Activated naive CD8-positive, alpha-beta T cell treated with anti-CD3 and anti-CD28 coated beads for 36 hours (primary cell): ENCODE measurements at regions not wholly inside any gene's neighbourhood (a gene's known extent, or its start where the extent isn't known, plus 50 kb on each side); places are given as distances from the start of the nearest gene placed in this dataset.

Experiments
- DNase-seq: peaks from one replicate; pipeline ENCODE4 v3.0.0; 2021
- H3K27ac Mint-ChIP-seq: one replicate; pipeline ENCODE4 v1.8.0; 2022; ENCODE audit warnings: mild to moderate bottlenecking, moderate library complexity, mixed read lengths
- H3K27me3 Mint-ChIP-seq: one replicate; pipeline ENCODE4 v1.8.0; 2022; ENCODE audit warnings: mild to moderate bottlenecking, mixed read lengths
- H3K36me3 Mint-ChIP-seq: one replicate; pipeline ENCODE4 v1.8.0; 2021; ENCODE audit warnings: mild to moderate bottlenecking, mixed read lengths
- H3K4me1 Mint-ChIP-seq: one replicate; pipeline ENCODE4 v1.8.0; 2021; ENCODE audit warnings: mixed read lengths
- H3K4me3 Mint-ChIP-seq: one replicate; pipeline ENCODE4 v1.8.0; 2022; ENCODE audit warnings: mild to moderate bottlenecking, moderate library complexity, mixed read lengths
- H3K9me3 Mint-ChIP-seq: one replicate; pipeline ENCODE4 v1.8.0; 2022; ENCODE audit warnings: mixed read lengths

- no peak for DNase-seq
- no peaks in the 10 kb centered on the region for H3K9me3 Mint-ChIP-seq
- no peaks in the 10 kb centered on the region for H3K36me3 Mint-ChIP-seq
- no peaks in the 10 kb centered on the region for H3K4me1 Mint-ChIP-seq
- H3K4me3 Mint-ChIP-seq = no peak overlapping the region
- H3K27ac Mint-ChIP-seq = no peak overlapping the region
- no peaks in the 10 kb centered on the region for H3K27me3 Mint-ChIP-seq
These were observed 676.0 kb downstream of the SLC16A7 start for GRCh38 chr12:60271816-60272215.

DNA sequence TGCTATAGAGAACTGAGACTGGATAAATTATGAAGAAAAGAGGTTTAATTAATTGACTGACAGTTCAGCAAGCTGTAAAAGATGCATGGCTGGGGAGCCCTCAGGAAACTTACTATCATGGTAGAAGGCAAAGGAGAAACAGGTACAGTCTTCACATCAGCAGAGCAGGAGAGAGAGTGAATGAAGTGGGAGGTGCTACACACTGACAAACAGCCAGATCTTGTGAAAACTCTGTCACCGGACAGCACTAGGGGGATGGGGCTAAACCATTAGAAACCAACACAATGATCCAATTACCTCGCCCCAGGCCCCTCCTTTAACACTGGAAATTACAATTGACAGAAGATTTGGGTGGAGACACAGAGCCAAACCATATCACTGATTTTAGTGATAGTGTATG, 682.4 kb downstream of the SLC16A7 start:
- no peaks in the 10 kb centered on the region for H3K27me3 Mint-ChIP-seq
- no peaks in the 10 kb centered on the region for H3K36me3 Mint-ChIP-seq
- no peak overlapping the region for H3K4me3 Mint-ChIP-seq
- H3K4me1 Mint-ChIP-seq = no peaks in the 10 kb centered on the region
- no peak for DNase-seq
- no peaks in the 10 kb centered on the region for H3K9me3 Mint-ChIP-seq
- H3K27ac Mint-ChIP-seq = no peak overlapping the region

GRCh38 chr12:60279221-60279620, 683.4 kb downstream of the SLC16A7 start:
- H3K36me3 Mint-ChIP-seq = no peaks in the 10 kb centered on the region
- no peak for DNase-seq
- H3K4me3 Mint-ChIP-seq = no peak overlapping the region
- no peaks in the 10 kb centered on the region for H3K27me3 Mint-ChIP-seq
- no peak overlapping the region for H3K27ac Mint-ChIP-seq
- no peaks in the 10 kb centered on the region for H3K9me3 Mint-ChIP-seq
- no peaks in the 10 kb centered on the region for H3K4me1 Mint-ChIP-seq

DNA sequence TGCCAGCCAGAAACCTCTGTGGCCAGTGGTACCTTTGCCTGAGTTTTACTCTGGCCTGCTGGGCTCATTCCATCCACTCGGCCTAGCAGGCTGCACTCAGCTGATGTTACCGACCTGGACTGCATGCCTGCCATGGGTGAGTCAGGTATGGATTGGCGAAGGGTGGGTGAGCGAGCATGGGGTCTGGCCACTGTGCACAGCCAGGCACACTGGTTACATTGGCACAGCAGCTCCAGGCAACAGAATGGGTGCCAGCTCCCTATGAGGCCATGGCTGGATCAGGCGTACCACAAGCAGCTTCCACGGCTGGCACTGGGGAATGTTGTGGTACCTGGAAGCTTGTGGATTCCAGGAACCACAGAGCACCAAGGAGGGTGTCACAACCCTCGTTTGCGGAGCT, 685.7 kb downstream of the SLC16A7 start:
- H3K27ac Mint-ChIP-seq = no peak overlapping the region
- no peak for DNase-seq
- no peaks in the 10 kb centered on the region for H3K4me1 Mint-ChIP-seq
- no peaks in the 10 kb centered on the region for H3K27me3 Mint-ChIP-seq
- H3K4me3 Mint-ChIP-seq = no peak overlapping the region
- no peaks in the 10 kb centered on the region for H3K36me3 Mint-ChIP-seq
- H3K9me3 Mint-ChIP-seq = no peaks in the 10 kb centered on the region

DNA sequence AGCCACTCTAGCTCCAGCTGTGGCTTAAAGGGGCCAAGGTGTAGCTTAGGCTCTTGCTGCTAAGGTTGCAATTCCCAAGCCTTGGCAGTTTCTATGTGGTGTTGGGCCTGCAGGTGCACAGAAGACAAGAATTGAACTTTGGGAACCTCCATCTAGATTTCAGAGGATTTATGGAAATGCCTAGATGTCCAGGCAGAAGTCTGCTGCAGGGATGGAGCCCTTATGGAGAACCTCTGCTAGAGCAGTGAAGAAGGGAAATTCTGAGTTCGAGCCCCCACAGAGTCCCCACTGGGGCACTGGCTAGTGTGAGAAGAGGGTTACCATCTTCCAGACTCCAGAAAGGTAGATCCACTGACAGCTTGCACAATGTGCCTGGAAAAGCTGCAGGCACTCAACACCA, 694.7 kb downstream of the SLC16A7 start:
- Mint-ChIP-seq H3K27me3 (no peaks in the 10 kb centered on the region), H3K9me3 (peaks cover 7% of the 10 kb centered on the region), H3K4me1 (no peaks in the 10 kb centered on the region), H3K36me3 (no peaks in the 10 kb centered on the region), H3K4me3 (no peak overlapping the region), H3K27ac (no peak overlapping the region)
- DNase-seq = no peak

GRCh38 chr12:60308366-60308991, 712.6 kb downstream of the SLC16A7 start:
- H3K27me3 Mint-ChIP-seq = no peaks in the 10 kb centered on the region
- H3K9me3 Mint-ChIP-seq = no peaks in the 10 kb centered on the region
- no peak overlapping the region for H3K27ac Mint-ChIP-seq
- no peak for DNase-seq
- no peak overlapping the region for H3K4me3 Mint-ChIP-seq
- no peaks in the 10 kb centered on the region for H3K36me3 Mint-ChIP-seq
- H3K4me1 Mint-ChIP-seq = no peaks in the 10 kb centered on the region

- H3K36me3 Mint-ChIP-seq = no peaks in the 10 kb centered on the region
- H3K27ac Mint-ChIP-seq = no peak overlapping the region
- no peaks in the 10 kb centered on the region for H3K4me1 Mint-ChIP-seq
- no peaks in the 10 kb centered on the region for H3K27me3 Mint-ChIP-seq
- no peak for DNase-seq
- no peak overlapping the region for H3K4me3 Mint-ChIP-seq
- H3K9me3 Mint-ChIP-seq = no peaks in the 10 kb centered on the region
These were observed 716.1 kb downstream of the SLC16A7 start for GRCh38 chr12:60311940-60312339.

- H3K27me3 Mint-ChIP-seq = no peaks in the 10 kb centered on the region
- no peak for DNase-seq
- peaks cover 4% of the 10 kb centered on the region for H3K9me3 Mint-ChIP-seq
- H3K4me1 Mint-ChIP-seq = no peaks in the 10 kb centered on the region
- no peak overlapping the region for H3K4me3 Mint-ChIP-seq
- no peak overlapping the region for H3K27ac Mint-ChIP-seq
- H3K36me3 Mint-ChIP-seq = no peaks in the 10 kb centered on the region
These were observed 721.5 kb downstream of the SLC16A7 start for GRCh38 chr12:60317361-60317760.

DNA sequence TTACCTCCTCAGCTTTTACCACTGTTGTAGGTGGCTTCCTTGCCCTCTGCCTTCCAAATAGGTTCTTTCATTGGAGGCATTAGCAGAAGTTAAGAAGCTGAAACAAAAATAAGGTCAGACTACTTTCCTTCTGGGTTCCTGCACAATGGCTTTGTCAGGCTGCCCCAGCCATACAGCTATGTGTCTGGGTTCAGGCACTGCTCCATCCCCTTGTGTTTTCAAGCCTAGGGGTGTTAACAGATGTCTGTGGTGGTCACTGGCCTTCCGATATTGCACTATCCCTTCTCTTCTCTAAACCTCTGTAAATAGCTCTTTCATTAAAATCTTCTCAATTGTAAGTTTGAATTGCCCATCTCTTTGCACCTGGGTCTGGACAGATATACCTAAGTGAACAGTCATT, 728.9 kb downstream of the SLC16A7 start:
- Mint-ChIP-seq H3K4me1 (no peaks in the 10 kb centered on the region), H3K4me3 (no peak overlapping the region), H3K9me3 (no peaks in the 10 kb centered on the region)

GRCh38 chr12:60333461-60333860, 737.6 kb downstream of the SLC16A7 start:
- Mint-ChIP-seq H3K9me3 (peaks cover 2% of the 10 kb centered on the region), H3K4me3 (no peak overlapping the region), H3K27ac (no peak overlapping the region), H3K4me1 (no peaks in the 10 kb centered on the region), H3K27me3 (no peaks in the 10 kb centered on the region), H3K36me3 (no peaks in the 10 kb centered on the region)
- no peak for DNase-seq

More for the DNA sequence above, 728.9 kb downstream of the SLC16A7 start:
- no peak for DNase-seq
- Mint-ChIP-seq H3K27me3 (no peaks in the 10 kb centered on the region), H3K27ac (no peak overlapping the region), H3K36me3 (no peaks in the 10 kb centered on the region)

GRCh38 chr12:60335745-60336144, 739.9 kb downstream of the SLC16A7 start:
- H3K4me3 Mint-ChIP-seq = no peak overlapping the region
- H3K9me3 Mint-ChIP-seq = peaks cover 2% of the 10 kb centered on the region
- no peak for DNase-seq
- H3K4me1 Mint-ChIP-seq = no peaks in the 10 kb centered on the region
- H3K27ac Mint-ChIP-seq = no peak overlapping the region
- no peaks in the 10 kb centered on the region for H3K27me3 Mint-ChIP-seq
- H3K36me3 Mint-ChIP-seq = no peaks in the 10 kb centered on the region

DNA sequence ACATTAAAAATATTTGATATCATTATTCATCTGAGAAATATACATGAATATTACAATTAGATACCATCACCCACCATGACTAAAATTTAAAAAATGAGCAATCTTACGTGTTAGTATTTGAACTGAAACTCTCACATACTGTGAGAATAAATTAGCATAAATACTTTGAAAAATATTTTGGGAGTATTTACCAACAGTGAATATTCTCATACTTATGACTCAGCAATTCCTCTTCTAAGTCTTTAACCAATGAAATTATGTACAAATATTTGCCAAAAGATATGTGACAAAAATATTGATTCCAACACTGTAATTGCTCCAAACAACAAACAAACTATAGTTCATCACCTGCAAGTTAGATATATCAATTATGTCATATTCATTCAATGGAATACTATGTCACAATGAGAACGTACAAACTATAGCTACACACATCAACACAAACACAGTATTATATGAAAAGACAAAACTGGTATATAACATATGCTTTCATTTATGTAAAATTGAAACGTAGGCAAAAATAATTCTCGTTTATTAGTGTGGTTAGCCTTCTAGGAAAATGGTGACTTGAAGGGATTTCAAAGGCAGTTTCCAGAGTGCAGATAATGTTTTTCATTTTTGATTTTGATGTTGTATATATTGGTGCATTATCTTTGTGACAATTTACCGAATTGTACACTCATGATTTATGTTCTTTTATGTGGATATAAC, 742.2 kb downstream of the SLC16A7 start:
- Mint-ChIP-seq H3K4me1 (no peaks in the 10 kb centered on the region), H3K9me3 (peaks cover 2% of the 10 kb centered on the region), H3K27ac (no peak overlapping the region), H3K4me3 (no peak overlapping the region), H3K36me3 (no peaks in the 10 kb centered on the region), H3K27me3 (no peaks in the 10 kb centered on the region)
- no peak for DNase-seq

DNA sequence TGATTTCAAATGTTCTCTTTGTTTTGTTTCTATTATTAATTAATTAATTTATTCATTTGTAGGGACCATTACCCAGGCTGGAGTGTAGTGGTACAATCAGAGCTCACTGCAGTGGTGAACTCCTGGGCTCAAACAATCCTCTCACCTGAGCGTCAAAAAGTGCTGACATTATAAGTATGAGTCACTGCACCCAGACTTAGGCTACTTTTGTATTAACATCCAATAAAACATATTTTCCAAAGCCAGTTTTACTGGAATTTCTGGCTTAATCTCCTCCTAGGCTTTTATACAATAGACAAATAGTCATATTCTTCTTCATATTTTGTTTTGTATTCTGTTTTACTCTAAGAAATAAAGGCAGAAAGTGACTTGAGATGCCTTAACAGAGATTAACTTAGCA, 749.6 kb downstream of the SLC16A7 start:
- Mint-ChIP-seq H3K36me3 (no peaks in the 10 kb centered on the region), H3K9me3 (no peaks in the 10 kb centered on the region), H3K4me1 (no peaks in the 10 kb centered on the region), H3K4me3 (no peak overlapping the region), H3K27ac (no peak overlapping the region), H3K27me3 (no peaks in the 10 kb centered on the region)
- no peak for DNase-seq

- H3K4me1 Mint-ChIP-seq = no peaks in the 10 kb centered on the region
- H3K36me3 Mint-ChIP-seq = no peaks in the 10 kb centered on the region
- H3K9me3 Mint-ChIP-seq = no peaks in the 10 kb centered on the region
- no peaks in the 10 kb centered on the region for H3K27me3 Mint-ChIP-seq
- no peak overlapping the region for H3K4me3 Mint-ChIP-seq
- DNase-seq = no peak
- no peak overlapping the region for H3K27ac Mint-ChIP-seq
These were observed 753.6 kb downstream of the SLC16A7 start for GRCh38 chr12:60349232-60349978.

DNA sequence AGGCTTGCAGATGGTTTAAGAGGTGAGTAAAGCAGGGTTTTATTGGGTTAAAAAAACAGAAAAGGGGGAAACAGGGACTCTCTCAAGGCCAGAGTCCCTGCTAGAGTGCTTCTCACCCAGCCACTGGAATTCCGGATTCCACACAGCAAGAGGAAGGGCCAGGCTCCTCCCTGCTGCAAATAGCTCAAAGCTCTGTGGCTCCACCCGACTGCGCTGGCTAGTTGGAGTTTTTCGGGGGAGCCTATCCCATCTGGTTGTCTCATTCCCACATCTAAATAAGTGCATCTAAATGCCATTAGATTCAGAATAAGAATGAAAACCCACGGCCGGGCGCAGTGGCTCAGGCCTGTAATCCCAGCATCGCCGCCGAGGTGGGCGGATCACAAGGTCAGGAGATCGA, 791.5 kb downstream of the SLC16A7 start:
- Mint-ChIP-seq H3K4me1 (no peaks in the 10 kb centered on the region), H3K27me3 (no peaks in the 10 kb centered on the region), H3K27ac (no peak overlapping the region), H3K9me3 (peaks cover 2% of the 10 kb centered on the region), H3K4me3 (no peak overlapping the region), H3K36me3 (no peaks in the 10 kb centered on the region)
- DNase-seq = no peak

GRCh38 chr12:60391051-60391450, 795.2 kb downstream of the SLC16A7 start:
- Mint-ChIP-seq H3K27ac (no peak overlapping the region), H3K36me3 (no peaks in the 10 kb centered on the region), H3K4me1 (no peaks in the 10 kb centered on the region), H3K9me3 (no peaks in the 10 kb centered on the region), H3K27me3 (no peaks in the 10 kb centered on the region), H3K4me3 (no peak overlapping the region)
- no peak for DNase-seq
